T-helper 1 cell (primary cell): ENCODE measurements at regions not wholly inside any gene's neighbourhood (a gene's known extent, or its start where the extent isn't known, plus 50 kb on each side); places are given as distances from the start of the nearest gene placed in this dataset.
"Not testable (repeated sequence)": the region's sequence is repeated elsewhere in the genome, so short reads cannot be mapped to it uniquely, and the experiment has no call there.

Experiments
- DNase-seq, 5 donors: peaks; one replicate each; pipeline ENCODE4 v3.0.0-alpha.2; 2012 to 2020

DNA sequence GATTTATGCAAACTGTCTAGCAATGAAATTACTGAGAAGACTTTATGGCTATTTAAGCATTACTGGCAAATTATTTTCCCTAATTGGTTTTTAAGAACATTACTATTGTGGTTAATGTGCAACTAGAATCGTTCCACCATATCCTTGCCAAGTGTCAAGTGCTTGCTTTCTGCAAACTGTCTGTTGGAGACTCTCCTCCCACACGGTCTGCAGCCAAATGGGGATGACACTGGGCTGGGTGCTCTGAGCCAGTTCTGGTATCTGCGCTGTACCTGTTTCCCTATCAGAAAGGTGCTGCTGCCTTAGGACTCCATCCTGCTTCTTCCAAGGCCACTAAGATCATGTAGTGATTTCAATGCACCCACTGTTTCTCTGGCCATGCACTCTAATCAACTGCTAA lies 110.4 kb downstream of the RAMP3 start:
- DNase-seq: no peak

- DNase-seq: no peak
Measured at GRCh38 chr7:45269192-45269591, 111.6 kb downstream of the RAMP3 start.

DNA sequence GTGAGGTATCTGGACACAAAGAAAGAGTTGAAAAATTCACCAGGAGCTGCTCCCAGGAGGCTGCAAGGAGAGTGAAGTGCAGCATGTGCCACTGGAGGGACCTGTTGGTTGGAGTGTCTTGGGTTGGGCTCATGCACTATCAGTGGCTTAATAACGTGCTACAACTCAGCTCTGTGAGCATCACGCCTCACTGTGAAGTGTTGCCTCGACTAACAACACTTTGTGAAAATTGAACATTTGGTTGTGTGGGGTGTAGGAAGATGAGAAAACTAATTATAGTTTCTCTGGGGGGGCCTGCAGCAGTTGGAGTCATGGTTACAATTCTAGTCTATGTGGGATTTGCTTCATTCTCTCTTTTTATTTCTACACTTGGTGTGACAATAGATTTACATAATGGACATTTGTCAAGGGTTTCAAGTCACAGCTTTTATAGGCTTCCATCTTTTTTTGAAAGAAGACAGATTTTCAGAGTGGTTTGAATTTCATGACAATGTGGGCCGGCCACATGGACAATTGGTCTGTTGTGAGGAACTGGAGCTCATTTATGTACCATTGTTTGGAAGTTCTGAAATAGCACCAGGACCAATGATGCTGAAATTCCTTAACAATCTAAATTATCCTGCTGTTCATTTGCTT lies 121.3 kb downstream of the RAMP3 start:
- DNase-seq: no peak

GRCh38 chr7:45289611-45290010 lies 132.0 kb downstream of the RAMP3 start:
- DNase-seq: not testable (repeated sequence)

GRCh38 chr7:45290880-45291279 lies 133.3 kb downstream of the RAMP3 start:
- no peak for DNase-seq

- no peak for DNase-seq
Measured at GRCh38 chr7:45292481-45292880, 134.9 kb downstream of the RAMP3 start.

DNA sequence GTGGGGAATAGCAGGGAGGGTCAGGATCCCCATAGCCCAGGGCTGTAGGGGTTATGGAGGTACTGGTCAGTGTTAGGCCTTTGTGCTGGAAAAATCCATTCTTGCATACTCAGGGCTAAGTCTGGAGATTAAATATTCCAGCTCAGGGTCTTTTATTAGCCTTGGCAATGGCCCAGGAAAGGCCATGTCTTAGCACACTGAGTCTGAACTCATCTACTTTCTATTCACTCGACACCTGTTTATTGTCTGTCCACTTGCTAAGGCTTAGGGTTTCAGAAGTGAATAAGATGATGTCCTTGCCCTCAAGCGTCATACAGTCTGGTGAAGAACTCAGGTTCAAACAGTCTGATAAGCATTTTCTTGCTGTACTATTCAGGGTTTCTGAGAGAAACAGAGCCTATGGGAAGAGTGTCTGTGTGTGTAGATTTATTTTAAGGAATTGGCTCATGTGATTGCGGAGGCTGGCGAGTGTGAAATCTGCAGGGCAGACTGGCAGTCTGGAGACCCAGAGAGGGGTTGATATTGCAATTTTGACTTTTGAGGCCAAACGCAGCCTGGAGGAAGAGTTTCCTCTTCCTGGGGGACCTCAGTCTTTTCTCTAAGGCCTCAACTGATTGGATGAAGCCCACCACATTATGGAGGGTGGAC lies 135.8 kb downstream of the RAMP3 start:
- no peak for DNase-seq

DNA sequence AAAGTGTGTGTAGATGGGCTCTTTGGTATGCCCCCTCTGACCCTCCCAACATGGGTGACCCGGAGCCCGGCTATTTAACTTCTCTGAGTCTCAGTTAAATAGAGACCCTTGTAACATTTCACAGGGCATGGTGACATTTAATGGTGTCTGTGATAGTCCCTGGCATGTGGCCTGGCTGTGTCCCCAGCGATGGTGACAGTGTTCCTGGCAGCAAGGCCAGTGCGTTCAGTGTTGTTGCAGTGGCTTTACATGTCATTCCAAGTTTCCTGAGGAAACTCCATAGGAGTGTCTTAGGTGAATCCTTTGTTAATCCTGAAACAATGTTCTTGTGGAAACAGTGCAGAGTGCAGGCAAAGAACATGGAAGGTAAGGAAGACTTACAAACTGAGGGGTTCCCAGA lies 137.0 kb downstream of the RAMP3 start:
- no peak for DNase-seq

GRCh38 chr7:45295222-45295621 lies 137.6 kb downstream of the RAMP3 start:
- no peak for DNase-seq

DNA sequence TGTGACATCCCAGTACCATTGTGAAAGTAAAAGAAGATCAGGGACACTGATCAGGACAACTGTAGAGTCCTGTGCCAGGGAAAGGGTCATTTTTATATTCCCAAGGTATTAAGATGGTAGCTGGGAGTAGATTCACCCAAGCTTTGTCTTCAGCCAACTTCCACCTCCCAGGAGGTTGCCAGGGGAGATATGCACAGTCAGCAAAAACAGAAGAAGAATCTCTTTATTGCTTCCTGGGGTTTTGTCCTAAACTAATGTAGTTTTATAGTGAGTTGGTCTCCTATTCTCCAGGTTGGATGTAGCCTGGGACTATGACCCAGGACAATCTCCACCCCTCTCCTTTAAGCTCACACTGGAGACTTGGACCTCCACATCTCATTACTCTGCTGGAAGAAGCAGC lies 139.2 kb downstream of the RAMP3 start:
- DNase-seq: no peak

DNA sequence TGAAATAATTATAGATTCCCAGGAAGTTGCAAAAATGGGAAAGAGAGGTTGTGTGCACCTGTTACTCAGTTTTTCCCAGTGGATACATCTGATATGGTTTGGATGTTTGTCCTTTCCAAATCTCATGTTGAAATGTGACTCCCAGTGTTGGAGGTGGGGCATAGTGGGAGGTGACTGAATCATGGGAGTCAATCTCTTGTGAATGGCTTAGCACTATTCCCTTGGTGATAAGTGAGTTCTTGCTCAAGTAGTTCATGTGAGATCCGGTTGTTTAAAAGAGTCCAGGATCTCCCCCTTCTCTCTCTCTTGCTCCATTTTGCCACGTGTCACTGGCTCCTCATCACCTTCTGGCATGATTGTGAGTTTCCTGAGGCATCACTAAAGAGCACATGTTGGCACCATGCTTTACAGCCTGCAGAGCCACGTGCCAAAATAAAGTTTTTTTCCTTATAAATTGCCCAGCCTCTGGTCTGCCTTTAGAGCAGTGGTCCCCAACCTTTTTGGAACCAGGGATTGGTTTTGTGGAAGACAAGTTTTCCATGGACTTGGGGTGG lies 149.2 kb downstream of the RAMP3 start:
- no peak for DNase-seq

- no peak for DNase-seq
Measured at GRCh38 chr7:45311597-45311996, 154.0 kb downstream of the RAMP3 start.

- DNase-seq: not testable (repeated sequence)
Measured at GRCh38 chr7:45315512-45315911, 157.9 kb downstream of the RAMP3 start.

- no peak for DNase-seq
Measured at GRCh38 chr7:45324683-45325237, 167.2 kb downstream of the RAMP3 start.

GRCh38 chr7:45325378-45325777 lies 167.8 kb downstream of the RAMP3 start:
- DNase-seq: no peak

DNA sequence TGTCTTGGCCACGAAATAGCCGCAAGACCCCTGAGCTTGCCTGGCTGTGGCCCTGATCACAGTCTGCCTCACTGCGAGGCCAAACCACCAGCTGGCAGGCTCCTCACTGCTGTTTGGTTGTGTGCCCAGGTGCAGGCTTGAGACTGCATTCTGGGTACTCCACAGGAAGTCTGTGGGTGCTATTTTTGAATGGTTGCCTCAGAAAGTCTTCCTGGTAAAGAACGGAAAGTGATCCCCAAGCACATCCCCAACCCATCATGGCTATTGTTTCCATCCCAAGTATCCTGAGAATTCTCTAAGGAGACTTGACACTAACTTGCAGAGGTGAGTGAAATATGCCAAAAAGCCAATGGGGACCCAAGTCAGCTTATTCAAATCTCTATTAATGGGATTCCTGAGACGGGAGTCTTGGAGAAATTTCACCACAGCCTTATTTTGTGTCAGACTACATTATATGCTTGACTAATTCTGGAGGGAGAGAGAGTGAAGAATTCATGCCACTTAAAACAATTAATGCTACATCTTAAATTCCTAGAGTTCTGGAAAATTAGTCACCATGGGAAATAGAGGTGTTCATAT lies 170.9 kb downstream of the RAMP3 start:
- DNase-seq: no peak

DNA sequence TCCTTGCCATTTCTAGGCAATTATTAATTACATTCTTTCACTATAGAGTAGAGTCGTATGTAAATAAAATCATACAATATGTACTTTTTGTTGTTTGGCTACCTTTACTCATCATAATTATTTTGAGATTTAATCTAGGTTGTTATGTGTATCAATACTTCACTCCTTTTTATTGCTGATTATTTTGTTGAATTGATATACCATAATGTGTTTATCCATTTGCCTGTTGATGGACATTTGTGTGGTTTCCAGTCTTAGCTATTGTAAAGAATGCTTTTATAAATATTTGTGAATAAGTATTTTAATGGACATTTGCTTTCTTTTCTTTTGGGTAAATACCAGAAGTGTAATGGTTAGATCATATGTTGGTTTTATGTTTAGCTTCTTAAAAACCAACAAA lies 174.0 kb downstream of the RAMP3 start:
- no peak for DNase-seq

- not testable (repeated sequence) for DNase-seq
Measured at GRCh38 chr7:45335024-45335423, 177.4 kb downstream of the RAMP3 start.

DNA sequence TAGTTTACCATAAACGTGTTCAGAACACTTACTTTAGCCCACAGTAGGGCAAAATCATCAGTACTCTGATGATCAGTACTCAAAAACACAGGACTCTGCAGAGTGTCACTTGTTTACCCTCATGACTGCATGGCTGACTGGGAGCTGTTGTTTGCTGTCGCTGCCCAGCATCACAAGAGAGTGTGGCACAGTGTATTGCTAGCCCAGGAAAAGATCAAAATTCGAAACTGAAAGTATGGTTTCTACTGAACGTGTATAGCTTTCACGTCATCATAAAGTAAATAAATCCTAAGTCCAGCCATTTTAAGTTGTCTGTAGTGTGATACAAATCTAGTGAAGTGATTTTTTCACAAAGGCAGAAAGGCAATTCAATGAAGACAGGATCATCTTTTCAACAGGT lies 184.6 kb downstream of the RAMP3 start:
- peak in 1 of 5 donors; percentile 16 for DNase-seq

GRCh38 chr7:45343746-45344145 lies 186.2 kb downstream of the RAMP3 start:
- DNase-seq: no peak

- no peak for DNase-seq
Measured at GRCh38 chr7:45347804-45348203, 190.2 kb downstream of the RAMP3 start.

- DNase-seq: no peak
Measured at GRCh38 chr7:45349090-45349489, 191.5 kb downstream of the RAMP3 start.

DNA sequence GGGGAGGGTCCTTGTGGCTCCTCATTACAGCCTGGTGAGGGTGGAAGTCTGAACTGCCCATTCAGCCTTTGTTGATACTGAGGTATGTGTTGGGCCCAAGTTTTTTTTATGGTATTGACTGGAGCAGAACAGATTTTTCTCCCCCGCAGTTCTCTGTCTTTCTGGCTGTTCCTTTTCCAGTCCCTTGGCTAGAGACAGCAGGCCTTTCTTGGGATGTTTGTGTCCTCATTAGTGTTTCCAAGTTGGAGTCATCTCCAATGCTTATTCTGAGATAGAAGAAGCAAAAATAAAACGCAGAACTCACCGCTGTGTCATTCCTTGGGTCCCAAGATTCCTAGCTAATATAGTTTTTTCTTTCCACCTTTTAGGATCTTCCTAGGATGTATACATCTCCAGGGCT lies 193.3 kb downstream of the RAMP3 start:
- DNase-seq: no peak

DNA sequence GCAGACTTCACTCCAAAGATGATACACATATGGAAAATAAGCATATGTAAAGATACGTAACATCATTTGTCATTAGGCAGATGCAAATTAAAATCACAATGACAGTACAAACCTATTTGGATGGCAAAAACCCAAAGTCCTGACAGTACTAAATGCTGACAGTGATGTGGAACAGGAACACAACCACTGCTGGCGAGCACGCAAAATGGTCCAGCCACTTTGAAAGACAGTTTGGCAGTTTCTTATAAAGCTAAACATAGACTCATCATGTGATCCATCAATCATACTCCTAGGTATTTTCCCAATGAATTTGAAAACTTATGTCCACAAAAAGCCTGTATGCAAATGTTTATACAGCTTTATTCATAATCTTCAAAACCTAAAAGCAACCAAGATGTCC lies 200.7 kb downstream of the RAMP3 start:
- DNase-seq: no peak
